ENCODE measurements at regions not wholly inside any gene's neighbourhood (a gene's known extent, or its start where the extent isn't known, plus 50 kb on each side); places are given as distances from the start of the nearest gene placed in this dataset.

GRCh38 chr19:28301463-28301862, 911.5 kb downstream of the UQCRFS1 start:
- Histone ChIP-seq H3K4me1 (ENCODE audit: insufficient read depth, low read length) (no peaks in the 10 kb centered on the region), H3K27me3 (ENCODE audit: insufficient read depth, low read length) (no peaks in the 10 kb centered on the region), H3K4me3 (ENCODE audit: insufficient read depth, low read length) (no peak overlapping the region), H4K20me1 (ENCODE audit: insufficient read depth, low read length) (no peaks in the 10 kb centered on the region), H3K27ac (ENCODE audit: low read depth, low read length) (no peak overlapping the region), H3K4me2 (ENCODE audit: insufficient read depth, low read length) (no peak overlapping the region), H2AFZ (ENCODE audit: low read length) (no peak overlapping the region), H3K79me2 (ENCODE audit: insufficient read depth, low read length) (no peaks in the 10 kb centered on the region), H3K9me3 (ENCODE audit: low read depth, low read length) (no peaks in the 10 kb centered on the region), H3K36me3 (ENCODE audit: insufficient read depth, low read length) (no peaks in the 10 kb centered on the region)
- DNase-seq (ENCODE audit: insufficient read length, low spot score, missing footprints) = no peak
- TF ChIP-seq CTCF (IDR thresholded peaks at IDR 0.05; ENCODE audit: extremely low read depth, low read depth, low read length) = no peak

GRCh38 chr19:28299649-28300048, 913.3 kb downstream of the UQCRFS1 start:
- H3K79me2 ChIP-seq (ENCODE audit: insufficient read depth, low read length) = no peaks in the 10 kb centered on the region
- H4K20me1 ChIP-seq (ENCODE audit: insufficient read depth, low read length) = no peaks in the 10 kb centered on the region
- H2AFZ ChIP-seq (ENCODE audit: low read length) = no peak overlapping the region
- H3K4me2 ChIP-seq (ENCODE audit: insufficient read depth, low read length) = no peak overlapping the region
- H3K4me3 ChIP-seq (ENCODE audit: insufficient read depth, low read length) = no peak overlapping the region
- H3K36me3 ChIP-seq (ENCODE audit: insufficient read depth, low read length) = no peaks in the 10 kb centered on the region
- H3K9me3 ChIP-seq (ENCODE audit: low read depth, low read length) = no peaks in the 10 kb centered on the region
- H3K27ac ChIP-seq (ENCODE audit: low read depth, low read length) = no peak overlapping the region
- H3K4me1 ChIP-seq (ENCODE audit: insufficient read depth, low read length) = no peaks in the 10 kb centered on the region
- no peak for TF ChIP-seq CTCF (IDR thresholded peaks at IDR 0.05; ENCODE audit: extremely low read depth, low read depth, low read length)
- H3K27me3 ChIP-seq (ENCODE audit: insufficient read depth, low read length) = no peaks in the 10 kb centered on the region
- DNase-seq (ENCODE audit: insufficient read length, low spot score, missing footprints) = no peak

DNA sequence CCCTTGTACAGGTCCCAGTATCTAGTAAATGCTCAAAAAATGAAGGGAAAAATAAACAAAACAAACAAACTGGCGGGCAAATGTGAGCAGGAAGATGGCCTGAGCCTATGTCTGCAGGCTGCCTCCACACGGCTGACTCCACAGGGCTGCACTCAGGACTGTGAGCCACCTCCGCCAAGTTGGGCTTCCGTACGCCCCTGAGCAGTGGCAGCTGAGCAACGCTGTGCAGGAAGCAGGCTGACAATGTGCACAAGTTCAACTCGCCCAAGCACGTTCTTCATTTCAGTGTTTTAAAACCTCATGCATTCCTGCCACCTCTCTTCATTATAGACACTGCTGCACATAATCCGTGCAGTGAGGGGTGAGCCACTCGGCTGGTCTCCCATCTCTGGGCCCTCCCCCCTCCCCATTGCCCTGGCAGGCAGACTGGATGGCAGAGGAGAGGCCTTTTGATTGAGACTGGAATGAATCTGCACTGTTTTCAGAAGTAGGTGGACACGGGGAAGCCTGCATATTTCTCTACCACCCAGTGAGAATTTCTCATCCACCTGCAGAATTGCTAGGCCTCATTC, 915.3 kb downstream of the UQCRFS1 start:
- Histone ChIP-seq H3K4me1 (ENCODE audit: insufficient read depth, low read length) (no peaks in the 10 kb centered on the region), H4K20me1 (ENCODE audit: insufficient read depth, low read length) (no peaks in the 10 kb centered on the region), H3K36me3 (ENCODE audit: insufficient read depth, low read length) (no peaks in the 10 kb centered on the region), H3K79me2 (ENCODE audit: insufficient read depth, low read length) (no peaks in the 10 kb centered on the region), H3K27me3 (ENCODE audit: insufficient read depth, low read length) (no peaks in the 10 kb centered on the region), H3K27ac (ENCODE audit: low read depth, low read length) (no peak overlapping the region), H2AFZ (ENCODE audit: low read length) (no peak overlapping the region), H3K4me3 (ENCODE audit: insufficient read depth, low read length) (no peak overlapping the region), H3K9me3 (ENCODE audit: low read depth, low read length) (no peaks in the 10 kb centered on the region), H3K4me2 (ENCODE audit: insufficient read depth, low read length) (no peak overlapping the region)
- no peak for DNase-seq (ENCODE audit: insufficient read length, low spot score, missing footprints)
- no peak for TF ChIP-seq CTCF (IDR thresholded peaks at IDR 0.05; ENCODE audit: extremely low read depth, low read depth, low read length)

DNA sequence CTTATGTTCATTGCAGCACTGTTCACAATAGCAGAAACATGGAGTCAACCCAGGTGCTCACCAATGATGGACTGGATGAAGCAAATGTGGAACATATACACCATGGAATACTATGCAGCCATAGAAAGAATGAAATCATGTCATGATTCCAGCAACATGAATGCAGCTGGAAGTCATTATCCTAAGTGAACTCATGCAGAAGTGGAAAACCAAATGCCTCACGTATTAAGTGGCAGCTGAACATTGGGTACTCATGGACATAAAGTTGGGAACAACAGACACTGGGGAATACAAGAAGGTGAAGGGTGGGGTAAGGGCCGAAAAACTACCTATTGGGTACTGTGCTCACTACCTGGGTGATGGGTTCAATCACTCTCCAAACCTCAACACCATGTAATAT, 915.9 kb downstream of the UQCRFS1 start:
- Histone ChIP-seq H2AFZ (ENCODE audit: low read length) (no peak overlapping the region), H3K27ac (ENCODE audit: low read depth, low read length) (no peak overlapping the region), H3K27me3 (ENCODE audit: insufficient read depth, low read length) (no peaks in the 10 kb centered on the region), H3K4me1 (ENCODE audit: insufficient read depth, low read length) (no peaks in the 10 kb centered on the region), H3K4me3 (ENCODE audit: insufficient read depth, low read length) (no peak overlapping the region), H3K36me3 (ENCODE audit: insufficient read depth, low read length) (no peaks in the 10 kb centered on the region), H4K20me1 (ENCODE audit: insufficient read depth, low read length) (no peaks in the 10 kb centered on the region), H3K9me3 (ENCODE audit: low read depth, low read length) (no peaks in the 10 kb centered on the region), H3K79me2 (ENCODE audit: insufficient read depth, low read length) (no peaks in the 10 kb centered on the region), H3K4me2 (ENCODE audit: insufficient read depth, low read length) (no peak overlapping the region)
- TF ChIP-seq CTCF (IDR thresholded peaks at IDR 0.05; ENCODE audit: extremely low read depth, low read depth, low read length) = no peak
- no peak for DNase-seq (ENCODE audit: insufficient read length, low spot score, missing footprints)

All from osteoblast (primary cell).